RKO (cell line): ENCODE measurements at regions not wholly inside any gene's neighbourhood (a gene's known extent, or its start where the extent isn't known, plus 50 kb on each side); places are given as distances from the start of the nearest gene placed in this dataset.
A peak's percentile ranks its signal among the peaks of the same experiment; 100 is the strongest.

Source experiments
- DNase-seq: peaks from one replicate; pipeline ENCODE4 v3.0.0-alpha.2; 2016; ENCODE audit warnings: low spot score

- DNase-seq, result no peak
Observed at GRCh38 chr1:201686714-201687455, 142.1 kb upstream of the IPO9 start.

GRCh38 chr1:201688514-201688913 is 140.4 kb upstream of the IPO9 start:
- DNase-seq, result no peak

DNA sequence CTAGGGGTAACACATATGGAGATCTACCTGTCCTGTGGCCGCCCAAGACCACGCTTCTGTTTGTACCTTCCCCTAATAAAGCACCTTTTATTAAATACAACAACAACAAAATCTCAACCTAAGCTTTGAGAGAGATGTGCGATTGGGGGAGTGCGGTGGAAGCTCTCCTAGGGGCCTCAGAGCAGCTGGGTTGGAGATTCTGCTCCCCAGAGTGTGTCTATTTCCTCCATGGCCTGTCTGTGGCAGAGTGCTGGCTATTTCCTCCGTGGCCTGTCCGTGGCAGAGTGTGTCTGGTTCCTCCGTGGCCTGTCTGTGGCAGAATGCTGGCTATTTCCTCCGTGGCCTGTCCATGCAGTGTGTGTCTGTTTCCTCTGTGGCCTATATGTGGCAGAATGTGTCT is 139.3 kb upstream of the IPO9 start:
- no peak for DNase-seq

DNA sequence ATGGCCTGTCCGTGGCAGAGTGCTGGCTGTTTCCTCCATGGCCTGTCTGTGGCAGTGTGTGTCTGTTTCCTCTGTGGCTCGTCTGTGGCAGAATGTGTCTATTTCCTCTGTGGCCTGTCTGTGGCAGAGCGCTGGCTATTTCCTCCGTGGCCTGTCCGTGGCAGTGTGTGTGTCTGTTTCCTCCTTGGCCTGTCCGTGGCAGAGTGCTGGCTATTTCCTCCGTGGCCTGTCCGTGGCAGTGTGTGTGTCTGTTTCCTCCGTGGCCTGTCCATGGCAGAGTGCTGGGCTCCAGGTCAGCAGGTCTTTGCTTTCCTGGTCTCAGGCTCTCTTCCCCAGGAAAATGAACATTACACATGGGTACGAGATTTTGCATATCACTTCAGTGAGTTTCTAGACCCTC is 138.4 kb upstream of the IPO9 start:
- DNase-seq, result no peak

- DNase-seq, result no peak
Observed at GRCh38 chr1:201691716-201692554, 137.0 kb upstream of the IPO9 start.

DNA sequence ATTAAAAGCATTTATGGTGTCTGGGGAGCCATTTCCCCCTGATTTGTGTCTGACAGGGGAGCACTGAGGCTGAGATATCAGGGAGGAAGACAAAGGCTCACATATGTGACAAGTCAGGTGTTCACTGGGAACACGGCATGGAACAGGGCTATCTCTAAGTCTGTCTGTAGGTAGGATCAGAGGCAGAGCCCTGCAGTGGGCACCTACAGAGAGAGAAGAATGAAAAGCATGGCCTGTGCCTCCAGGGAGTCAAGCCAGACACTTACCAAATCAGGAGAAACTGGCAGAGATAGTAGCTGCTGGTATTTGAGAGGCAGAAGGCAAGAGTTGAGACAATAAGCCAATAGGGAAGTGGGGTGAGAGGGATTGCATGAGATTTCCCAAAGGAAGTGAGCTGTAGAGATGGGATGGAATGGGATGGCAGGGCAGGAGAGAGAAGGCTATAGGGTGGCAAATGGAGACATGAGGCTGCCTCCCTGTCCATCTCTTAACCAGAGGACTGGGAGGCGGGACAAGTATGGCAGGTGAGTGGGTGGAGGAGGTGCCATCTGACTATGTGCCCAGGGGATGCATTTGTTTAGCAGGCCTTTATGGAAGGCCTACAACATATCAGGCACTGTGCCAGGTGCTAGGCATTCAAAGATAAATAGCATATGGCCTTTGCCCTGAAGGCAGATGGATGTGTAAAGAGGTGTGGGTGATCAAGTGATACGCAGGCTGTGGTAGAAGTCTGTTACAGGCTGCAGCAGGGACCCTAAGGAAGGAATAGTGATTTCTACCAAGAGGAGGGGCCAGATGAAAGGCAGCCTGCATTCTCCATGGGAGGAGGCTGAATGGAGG is 136.2 kb upstream of the IPO9 start:
- no peak for DNase-seq

DNA sequence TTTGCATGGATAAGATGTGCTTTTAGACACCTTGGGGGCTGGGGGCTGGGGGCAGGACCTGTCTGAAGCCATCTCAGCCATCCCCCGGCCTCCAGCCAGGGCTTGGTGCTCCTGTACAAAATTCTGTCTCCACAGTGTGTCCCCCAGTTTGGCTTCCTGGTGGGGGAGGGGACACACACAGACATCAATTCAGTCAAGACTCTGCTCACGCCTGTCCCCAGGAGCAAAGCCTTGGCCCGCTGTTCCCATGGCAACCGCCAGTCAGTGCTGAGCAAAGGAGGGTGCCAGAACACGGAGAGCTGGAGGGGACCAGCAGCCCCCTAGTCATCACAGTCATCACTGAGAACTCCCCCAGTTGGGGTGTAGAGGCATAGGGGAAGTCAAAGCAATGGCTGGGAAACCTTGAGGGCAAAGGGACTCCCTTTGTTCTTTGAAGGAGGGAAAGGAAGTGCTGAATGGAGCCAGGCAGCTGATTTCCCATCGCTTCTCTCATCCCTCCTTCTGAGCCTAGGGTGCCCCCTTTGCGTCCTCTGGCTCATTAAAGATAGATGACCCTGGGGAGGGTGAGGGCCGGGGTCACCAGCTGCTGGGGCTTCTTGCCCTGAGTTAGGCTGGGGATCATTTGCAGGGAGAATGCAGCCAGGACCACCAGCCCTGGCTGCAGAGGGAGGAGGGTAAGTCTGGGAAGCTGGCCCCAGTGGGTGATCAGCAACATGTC is 134.9 kb upstream of the IPO9 start:
- no peak for DNase-seq

DNA sequence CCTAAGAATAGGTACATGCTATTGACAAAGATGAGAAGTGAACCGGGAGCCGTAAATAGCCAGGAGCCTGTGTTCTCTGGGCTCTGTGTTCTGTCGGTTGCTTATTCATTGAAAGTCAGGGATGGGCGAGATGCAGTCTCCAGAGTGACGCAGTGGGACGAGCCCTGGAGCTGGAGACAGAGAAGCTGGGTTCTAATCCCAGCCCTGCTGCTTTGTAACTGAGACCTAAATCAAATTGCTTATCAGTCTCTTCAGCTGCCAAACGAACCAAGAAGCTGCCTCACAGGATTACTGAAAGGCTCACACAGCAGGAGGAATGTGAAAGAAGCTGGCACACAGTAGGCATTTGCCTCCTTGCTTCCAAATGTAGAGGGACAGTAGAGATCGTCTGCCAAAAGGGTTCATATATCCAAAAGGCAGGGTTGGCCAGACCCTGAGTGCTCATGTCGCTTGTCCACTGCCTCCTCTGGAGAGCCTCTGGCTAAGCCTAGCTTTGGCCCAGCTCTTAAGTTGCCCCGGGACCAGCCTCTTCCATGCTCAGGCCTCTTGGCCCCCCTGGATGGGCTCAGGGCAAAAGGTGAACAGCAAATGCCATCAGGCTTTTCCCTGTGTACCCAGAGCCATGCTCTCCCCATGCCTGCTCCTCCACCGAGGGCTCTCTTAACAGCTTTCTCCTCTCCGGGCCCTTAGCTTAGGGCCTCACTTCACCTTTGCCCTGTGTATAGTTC is 134.2 kb upstream of the IPO9 start:
- DNase-seq, result no peak

GRCh38 chr1:201695607-201696006 is 133.3 kb upstream of the IPO9 start:
- no peak for DNase-seq

- DNase-seq, result peak; percentile 42
Observed at GRCh38 chr1:201696217-201696761, 132.7 kb upstream of the IPO9 start.

DNA sequence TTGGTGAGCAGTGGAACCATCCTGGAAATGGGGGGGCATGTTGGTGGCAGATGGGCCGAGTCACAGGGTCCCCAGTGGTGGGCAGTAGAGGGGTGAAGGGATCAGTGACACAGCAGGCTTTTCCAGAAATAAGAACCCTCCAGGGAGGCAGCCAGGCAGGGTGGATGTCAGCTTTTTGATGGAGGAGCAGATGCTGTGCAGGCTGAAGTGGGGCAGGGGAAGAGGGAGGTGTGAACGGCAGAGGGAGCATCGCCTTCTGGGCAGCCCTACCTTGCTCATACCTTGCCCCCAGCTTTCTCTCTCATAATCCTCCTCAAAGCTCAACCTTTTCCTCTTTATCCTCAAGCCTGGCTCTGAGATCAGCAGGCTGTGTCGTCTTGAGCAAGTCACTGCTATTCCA is 131.8 kb upstream of the IPO9 start:
- no peak for DNase-seq

- DNase-seq, result no peak
Observed at GRCh38 chr1:201701831-201702230, 127.1 kb upstream of the IPO9 start.

DNA sequence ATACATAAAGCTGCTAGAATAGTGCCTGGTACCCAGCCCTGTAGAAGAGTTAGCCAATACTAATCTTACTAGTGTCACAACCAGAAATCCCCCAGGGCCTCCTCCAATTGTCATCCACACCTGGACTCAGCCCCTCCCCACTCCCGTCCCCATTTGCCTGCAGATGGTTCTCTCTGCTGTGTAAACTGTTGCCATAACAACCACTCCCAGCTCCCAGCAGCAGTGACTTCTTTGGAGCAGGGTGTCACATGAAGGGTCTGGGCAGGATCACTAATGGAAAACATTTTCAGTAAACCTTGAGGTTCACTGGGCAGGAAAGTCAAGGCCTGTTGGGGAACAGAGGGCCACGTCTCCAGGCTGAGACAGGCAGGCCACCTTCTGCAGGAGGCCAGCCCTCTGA is 126.0 kb upstream of the IPO9 start:
- no peak for DNase-seq

DNA sequence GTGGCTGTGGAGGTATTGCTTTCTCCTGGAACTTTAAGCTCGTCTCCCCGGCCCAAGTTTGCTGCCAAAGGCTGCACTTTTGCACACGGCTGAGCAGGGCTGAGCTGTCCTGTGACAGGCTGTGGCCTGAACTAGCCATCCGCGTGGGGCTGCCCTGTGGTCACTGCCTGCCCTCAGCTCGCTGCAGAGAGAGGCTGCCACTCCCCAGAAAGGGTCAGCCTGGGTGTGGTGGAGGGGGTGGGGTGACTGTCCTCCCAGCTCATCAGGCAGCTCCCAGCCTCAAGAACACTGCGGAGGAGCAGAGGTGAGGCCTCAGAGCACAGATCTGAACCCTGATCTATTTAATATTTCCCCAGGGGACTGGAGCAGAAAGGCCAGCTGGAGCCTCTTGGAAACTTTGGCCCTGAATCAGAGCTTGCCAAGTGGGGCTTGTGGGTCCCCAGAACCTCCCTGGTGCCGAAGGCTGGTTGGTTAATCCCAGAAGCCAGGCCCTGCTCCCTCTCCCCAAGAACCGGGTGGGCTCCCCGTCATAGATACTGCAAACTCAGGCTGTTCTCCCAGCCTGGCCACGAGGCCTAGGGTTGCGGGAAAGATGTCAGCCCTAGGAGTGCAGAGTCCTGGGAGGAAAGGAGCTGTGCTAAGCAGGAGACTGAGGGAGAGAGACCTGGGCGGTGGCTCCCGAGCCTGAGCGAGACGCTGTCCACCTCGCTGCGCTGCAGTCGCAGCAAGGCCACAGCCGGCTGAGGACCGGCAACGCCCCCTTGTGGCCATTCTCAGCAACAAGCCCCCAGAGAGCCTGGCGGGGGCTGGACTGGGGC is 125.1 kb upstream of the IPO9 start:
- DNase-seq, result peak; percentile 64

DNA sequence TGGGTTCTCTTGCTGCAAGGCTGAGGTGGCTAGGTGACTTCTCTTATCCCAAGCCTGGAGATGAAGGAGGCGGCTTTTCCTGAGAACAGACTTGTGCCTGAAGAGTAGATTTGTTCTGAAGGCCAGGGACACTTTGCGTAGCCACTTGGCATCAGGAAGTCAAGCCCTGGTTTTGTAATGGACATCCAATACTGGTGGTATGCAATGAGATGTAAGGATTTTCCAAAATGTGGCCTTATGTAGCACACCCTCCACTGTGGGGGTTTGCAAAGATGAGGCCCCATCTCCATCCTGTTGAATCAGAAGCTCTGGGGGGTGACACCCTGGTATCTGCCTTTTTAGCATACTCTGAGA is 124.5 kb upstream of the IPO9 start:
- no peak for DNase-seq

DNA sequence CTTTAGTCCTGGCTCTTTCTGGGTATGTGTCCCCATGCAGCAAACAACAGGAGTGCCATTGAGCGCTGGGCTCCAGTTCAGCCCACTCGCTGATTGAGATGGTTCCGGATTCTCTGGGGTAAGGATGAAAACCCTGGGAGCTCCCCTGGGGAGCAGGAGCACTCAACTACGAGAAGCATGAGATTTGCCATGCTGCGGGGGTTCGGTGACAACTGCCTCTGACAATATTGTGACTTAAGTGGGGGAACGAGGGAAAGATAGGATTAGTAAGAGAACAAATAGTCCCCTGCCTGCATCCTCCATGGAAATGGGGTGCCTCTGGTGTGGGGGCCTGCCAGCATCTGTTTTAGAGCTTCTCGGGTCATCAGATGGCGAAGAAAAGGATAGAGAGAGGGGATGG is 123.6 kb upstream of the IPO9 start:
- DNase-seq, result no peak

DNA sequence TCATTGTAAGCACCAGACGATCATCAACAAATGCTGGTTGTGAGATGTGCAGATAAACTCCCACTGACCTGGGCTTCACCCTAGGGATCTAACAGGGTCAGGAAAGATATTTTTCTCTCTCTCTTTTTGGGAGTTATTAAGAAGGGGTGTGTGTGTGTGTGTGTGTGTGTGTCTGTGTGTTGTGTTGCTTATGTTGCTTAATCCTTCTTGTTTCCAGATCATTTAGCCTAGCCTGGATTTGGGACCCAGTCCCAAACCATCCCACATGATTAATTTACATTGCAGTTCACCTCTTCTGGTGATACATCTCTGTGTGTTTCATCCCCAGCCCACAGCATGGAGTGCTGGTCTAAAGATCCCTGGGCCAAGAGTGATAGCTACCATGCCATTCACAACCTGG is 122.8 kb upstream of the IPO9 start:
- no peak for DNase-seq

DNA sequence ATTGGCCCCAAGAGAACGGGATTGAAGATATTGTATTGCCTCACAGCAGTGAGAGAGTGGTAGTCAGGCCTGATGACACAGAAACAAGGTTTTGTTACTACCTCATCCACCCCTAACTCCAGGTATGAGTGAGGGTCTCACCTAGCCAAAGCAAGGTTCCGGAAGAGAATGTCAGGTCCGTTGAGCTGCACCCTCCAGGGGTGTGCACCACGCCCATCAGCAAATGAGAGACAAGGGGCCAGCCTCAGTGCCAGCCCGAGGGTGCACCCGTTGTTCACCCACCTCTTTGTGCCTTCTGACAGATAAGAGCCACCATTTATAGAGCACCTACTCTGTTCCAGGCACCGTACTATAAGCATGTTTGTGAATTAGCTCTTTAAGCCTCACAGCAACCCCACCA is 121.9 kb upstream of the IPO9 start:
- DNase-seq, result no peak

GRCh38 chr1:201707656-201708055 is 121.3 kb upstream of the IPO9 start:
- DNase-seq, result no peak

- no peak for DNase-seq
Observed at GRCh38 chr1:201708085-201708512, 120.9 kb upstream of the IPO9 start.
